Activated naive CD4-positive, alpha-beta T cell treated with anti-CD3 and anti-CD28 coated beads, Interleukin-2, amount 50 U/mL, for 72 hours (primary cell): ENCODE measurements at regions not wholly inside any gene's neighbourhood (a gene's known extent, or its start where the extent isn't known, plus 50 kb on each side); places are given as distances from the start of the nearest gene placed in this dataset.
"Not testable (repeated sequence)": the region's sequence is repeated elsewhere in the genome, so short reads cannot be mapped to it uniquely, and the experiment has no call there.

Source experiments
- ATAC-seq, 2 donors: fragments of 150-1000 bp; cut with Tn5 transposase; 2 replicates each; pipeline ENCODE4 v1.10.0; 2021; ENCODE audit warnings: mild to moderate bottlenecking in 2 of 2, moderate library complexity in 2 of 2
- DNase-seq, 2 donors: peaks; one replicate each; pipeline ENCODE4 v3.0.0; 2021 to 2022; ENCODE audit warnings: low spot score in 2 of 2
- H3K27ac Mint-ChIP-seq, 2 donors: one replicate each; pipeline ENCODE4 v1.8.0; 2022; ENCODE audit warnings: mild to moderate bottlenecking in 2 of 2, mixed read lengths in 2 of 2
- H3K36me3 Mint-ChIP-seq, 2 donors: one replicate each; pipeline ENCODE4 v1.8.0; 2022; ENCODE audit warnings: mixed read lengths in 2 of 2
- H3K9me3 Mint-ChIP-seq, 2 donors: one replicate each; pipeline ENCODE4 v1.8.0; 2022; ENCODE audit warnings: mixed read lengths in 2 of 2

- DNase-seq = no peak
- H3K36me3 Mint-ChIP-seq = no peaks in the 10 kb centered on the region
- no peak overlapping the region for H3K27ac Mint-ChIP-seq
- ATAC-seq = no peak
- no peaks in the 10 kb centered on the region for H3K9me3 Mint-ChIP-seq
These were observed 52.7 kb downstream of the KCNA5 start for GRCh38 chr12:5096241-5096924.

GRCh38 chr12:5097786-5098185 is 54.1 kb downstream of the KCNA5 start:
- DNase-seq (no peak), ATAC-seq (no peak)
- Mint-ChIP-seq H3K27ac (no peak overlapping the region), H3K36me3 (no peaks in the 10 kb centered on the region), H3K9me3 (no peaks in the 10 kb centered on the region)

GRCh38 chr12:5099136-5099535 is 55.5 kb downstream of the KCNA5 start:
- DNase-seq (no peak), ATAC-seq (no peak)
- H3K36me3 Mint-ChIP-seq = no peaks in the 10 kb centered on the region
- no peak overlapping the region for H3K27ac Mint-ChIP-seq
- no peaks in the 10 kb centered on the region for H3K9me3 Mint-ChIP-seq

- no peaks in the 10 kb centered on the region for H3K9me3 Mint-ChIP-seq
- DNase-seq (no peak), ATAC-seq (no peak)
- no peak overlapping the region for H3K27ac Mint-ChIP-seq
- no peaks in the 10 kb centered on the region for H3K36me3 Mint-ChIP-seq
These were observed 55.9 kb downstream of the KCNA5 start for GRCh38 chr12:5099591-5099990.

- DNase-seq = no peak
These were observed 58.0 kb downstream of the KCNA5 start for GRCh38 chr12:5101686-5102085.

GRCh38 chr12:5102261-5102789 is 58.6 kb downstream of the KCNA5 start:
- no peaks in the 10 kb centered on the region for H3K36me3 Mint-ChIP-seq
- peaks cover 0 to 5% of the 10 kb centered on the region in 2 donors for H3K9me3 Mint-ChIP-seq
- H3K27ac Mint-ChIP-seq = no peak overlapping the region
- ATAC-seq = no peak
- no peak for DNase-seq

More at GRCh38 chr12:5101686-5102085, 58.0 kb downstream of the KCNA5 start:
- H3K27ac Mint-ChIP-seq = no peak overlapping the region
- no peak for ATAC-seq
- H3K9me3 Mint-ChIP-seq = peaks cover 0 to 5% of the 10 kb centered on the region in 2 donors
- H3K36me3 Mint-ChIP-seq = no peaks in the 10 kb centered on the region

GRCh38 chr12:5102806-5103205 is 59.1 kb downstream of the KCNA5 start:
- H3K27ac Mint-ChIP-seq = no peak overlapping the region
- H3K36me3 Mint-ChIP-seq = no peaks in the 10 kb centered on the region
- peaks cover 0 to 5% of the 10 kb centered on the region in 2 donors for H3K9me3 Mint-ChIP-seq
- DNase-seq = no peak
- no peak for ATAC-seq

- ATAC-seq (no peak), DNase-seq (no peak)
- H3K27ac Mint-ChIP-seq = no peak overlapping the region
- peaks cover 0 to 7% of the 10 kb centered on the region in 2 donors for H3K9me3 Mint-ChIP-seq
- H3K36me3 Mint-ChIP-seq = no peaks in the 10 kb centered on the region
These were observed 66.7 kb downstream of the KCNA5 start for GRCh38 chr12:5110345-5110744.

GRCh38 chr12:5114436-5114835 is 70.8 kb downstream of the KCNA5 start:
- no peak for DNase-seq
- Mint-ChIP-seq H3K9me3 (peaks cover 0 to 3% of the 10 kb centered on the region in 2 donors), H3K36me3 (no peaks in the 10 kb centered on the region), H3K27ac (no peak overlapping the region)
- no peak for ATAC-seq

GRCh38 chr12:5121784-5122183 is 78.1 kb downstream of the KCNA5 start:
- DNase-seq, H3K9me3 Mint-ChIP-seq, ATAC-seq, H3K36me3 Mint-ChIP-seq, H3K27ac Mint-ChIP-seq: not testable (repeated sequence)

GRCh38 chr12:5122256-5122831 is 78.7 kb downstream of the KCNA5 start:
- ATAC-seq, H3K36me3 Mint-ChIP-seq, DNase-seq, H3K27ac Mint-ChIP-seq, H3K9me3 Mint-ChIP-seq: not testable (repeated sequence)

GRCh38 chr12:5123921-5124320 is 80.2 kb downstream of the KCNA5 start:
- no peaks in the 10 kb centered on the region for H3K9me3 Mint-ChIP-seq
- ATAC-seq = no peak

GRCh38 chr12:5124401-5124800 is 80.7 kb downstream of the KCNA5 start:
- no peak for DNase-seq
- H3K9me3 Mint-ChIP-seq = no peaks in the 10 kb centered on the region
- no peak for ATAC-seq

More at GRCh38 chr12:5123921-5124320, 80.2 kb downstream of the KCNA5 start:
- no peak for DNase-seq
- no peaks in the 10 kb centered on the region for H3K36me3 Mint-ChIP-seq
- H3K27ac Mint-ChIP-seq = no peak overlapping the region

GRCh38 chr12:5134861-5135525 is 91.3 kb downstream of the KCNA5 start:
- H3K36me3 Mint-ChIP-seq = no peaks in the 10 kb centered on the region
- DNase-seq = no peak
- H3K27ac Mint-ChIP-seq = no peak overlapping the region
- H3K9me3 Mint-ChIP-seq = no peaks in the 10 kb centered on the region
- ATAC-seq = no peak

More at GRCh38 chr12:5124401-5124800, 80.7 kb downstream of the KCNA5 start:
- no peaks in the 10 kb centered on the region for H3K36me3 Mint-ChIP-seq
- no peak overlapping the region for H3K27ac Mint-ChIP-seq

GRCh38 chr12:5138256-5138655 is 94.6 kb downstream of the KCNA5 start:
- Mint-ChIP-seq H3K9me3 (no peaks in the 10 kb centered on the region), H3K36me3 (no peaks in the 10 kb centered on the region), H3K27ac (no peak overlapping the region)
- DNase-seq (no peak), ATAC-seq (no peak)

- Mint-ChIP-seq H3K9me3 (no peaks in the 10 kb centered on the region), H3K36me3 (no peaks in the 10 kb centered on the region), H3K27ac (peak overlapping the region in 1 of 2 donors; percentile 18)
- DNase-seq = no peak
- no peak for ATAC-seq
These were observed 95.2 kb downstream of the KCNA5 start for GRCh38 chr12:5138845-5139244.

GRCh38 chr12:5139751-5140150 is 96.1 kb downstream of the KCNA5 start:
- ATAC-seq (no peak), DNase-seq (no peak)
- no peaks in the 10 kb centered on the region for H3K36me3 Mint-ChIP-seq
- no peaks in the 10 kb centered on the region for H3K9me3 Mint-ChIP-seq
- no peak overlapping the region for H3K27ac Mint-ChIP-seq
